ENCODE measurements at regions not wholly inside any gene's neighbourhood (a gene's known extent, or its start where the extent isn't known, plus 50 kb on each side); places are given as distances from the start of the nearest gene placed in this dataset.
"Not testable (repeated sequence)": the region's sequence is repeated elsewhere in the genome, so short reads cannot be mapped to it uniquely, and the experiment has no call there.

- DNase-seq, result no peak
Observed at GRCh38 chr10:29740981-29741545, 106.3 kb upstream of the SVIL start.

- DNase-seq, result no peak
Observed at GRCh38 chr10:29738341-29738740, 103.6 kb upstream of the SVIL start.

- no peak for DNase-seq
Observed at GRCh38 chr10:29737074-29737593, 102.4 kb upstream of the SVIL start.

- peak; percentile 15 for DNase-seq
Observed at GRCh38 chr10:29736366-29737073, 101.7 kb upstream of the SVIL start.

- DNase-seq, result peak; percentile 78
Observed at GRCh38 chr10:29735628-29736365, 101.0 kb upstream of the SVIL start.

GRCh38 chr10:29734962-29735627, 100.3 kb upstream of the SVIL start:
- DNase-seq, result peak; percentile 41

- DNase-seq, result no peak
Observed at GRCh38 chr10:29734640-29734961, 99.8 kb upstream of the SVIL start.

- no peak for DNase-seq
Observed at GRCh38 chr10:29733323-29733722, 98.6 kb upstream of the SVIL start.

- no peak for DNase-seq
Observed at GRCh38 chr10:29732918-29733317, 98.1 kb upstream of the SVIL start.

GRCh38 chr10:29731760-29732159, 97.0 kb upstream of the SVIL start:
- no peak for DNase-seq

GRCh38 chr10:29730969-29731368, 96.2 kb upstream of the SVIL start:
- no peak for DNase-seq

- DNase-seq, result no peak
Observed at GRCh38 chr10:29730458-29730857, 95.7 kb upstream of the SVIL start.

GRCh38 chr10:29728541-29729049, 93.8 kb upstream of the SVIL start:
- DNase-seq, result no peak

GRCh38 chr10:29725927-29726326, 91.2 kb upstream of the SVIL start:
- not testable (repeated sequence) for DNase-seq

GRCh38 chr10:29725133-29725720, 90.5 kb upstream of the SVIL start:
- no peak for DNase-seq

- DNase-seq, result no peak
Observed at GRCh38 chr10:29723726-29724125, 89.0 kb upstream of the SVIL start.

GRCh38 chr10:29722777-29723176, 88.0 kb upstream of the SVIL start:
- no peak for DNase-seq

- DNase-seq, result no peak
Observed at GRCh38 chr10:29720149-29720548, 85.4 kb upstream of the SVIL start.

- no peak for DNase-seq
Observed at GRCh38 chr10:29719281-29719675, 84.5 kb upstream of the SVIL start.

- DNase-seq, result no peak
Observed at GRCh38 chr10:29715296-29715695, 80.5 kb upstream of the SVIL start.

- no peak for DNase-seq
Observed at GRCh38 chr10:29714096-29714874, 79.5 kb upstream of the SVIL start.

- DNase-seq, result no peak
Observed at GRCh38 chr10:29713450-29713849, 78.7 kb upstream of the SVIL start.

All from stimulated activated naive CD4-positive, alpha-beta T cell treated with Interleukin-2 at 50 U/mL for 16 hours (primary cell).